B cell (primary cell): ENCODE measurements at regions not wholly inside any gene's neighbourhood (a gene's known extent, or its start where the extent isn't known, plus 50 kb on each side); places are given as distances from the start of the nearest gene placed in this dataset.

Source experiments
- ATAC-seq: fragments of 200-7000 bp; cut with Tn5 transposase; one replicate; pipeline ENCODE4 v1.10.0; 2021; ENCODE audit warnings: low read depth, mild to moderate bottlenecking, moderate number of reproducible peaks, moderate library complexity
- CTCF ChIA-PET: fragments of 350-600 bp; sonication (Branson Sonifier 250); formaldehyde crosslinking; loops from one replicate; lab custom pipeline; 2021; ENCODE audit warnings: antibody characterized with exemption, inconsistent platforms; lab: Charles Lee
- POLR2A ChIA-PET: fragments of 350-600 bp; sonication (Branson Sonifier 250); formaldehyde crosslinking; loops from one replicate; lab custom pipeline; 2021; ENCODE audit warnings: antibody characterized with exemption; lab: Charles Lee
- DNase-seq: peaks from one replicate; pipeline ENCODE4 v3.0.0; 2013
- H2AFZ ChIP-seq: 2 replicates; pipeline ENCODE4 v1.6.1; 2012; ENCODE audit warnings: mild to moderate bottlenecking, low read depth, low read length; ENCODE audit not compliant: insufficient read depth, poor library complexity, severe bottlenecking
- H3K27ac ChIP-seq, 2 donors: 1 replicate in 1 of 2; 2 replicates in 1 of 2; pipeline ENCODE4 v1.5.1; 2012 to 2013; ENCODE audit warnings: low read length in 2 of 2, mild to moderate bottlenecking in 2 of 2, moderate library complexity in 1 of 2
- H3K27me3 ChIP-seq, 4 experiments: fragments of 200-600 bp in 1 of 4; sonication (generic) in 1 of 4; replicated peaks in 1 of 4; 1 replicate in 2 of 4; 2 replicates in 2 of 4; pipeline versions ENCODE4 v1.6.1 to v1.7.0; 2013 to 2016; ENCODE audit warnings: low read length in 3 of 4, mild to moderate bottlenecking in 2 of 4, mixed read lengths in 1 of 4, moderate library complexity in 1 of 4; ENCODE audit not compliant: insufficient read depth in 4 of 4, control insufficient read depth in 3 of 4; ENCODE audit errors: control extremely low read depth in 1 of 4
- H3K36me3 ChIP-seq, 2 experiments: replicated peaks in 1 of 2; 1 replicate in 1 of 2; 2 replicates in 1 of 2; pipeline versions ENCODE4 v1.6.1 to v1.7.1; 2013; ENCODE audit warnings: low read length in 1 of 2; ENCODE audit not compliant: insufficient read depth in 2 of 2, control insufficient read depth in 1 of 2; ENCODE audit errors: control extremely low read depth in 1 of 2, extremely low read depth in 1 of 2
- H3K4me1 ChIP-seq, 2 donors: fragments of 200-600 bp in 1 of 2; sonication (generic) in 1 of 2; 1 replicate in 1 of 2; 2 replicates in 1 of 2; pipeline versions ENCODE4 v1.5.1 to v1.6.1; 2013 to 2017; ENCODE audit warnings: low read length in 2 of 2; ENCODE audit not compliant: control insufficient read depth in 2 of 2, insufficient read depth in 2 of 2
- H3K4me2 ChIP-seq: replicated peaks from 2 replicates; pipeline ENCODE3; 2012; ENCODE audit warnings: mild to moderate bottlenecking, low read depth, low read length; ENCODE audit not compliant: poor library complexity, severe bottlenecking
- H3K4me3 ChIP-seq, 5 experiments: fragments of 200-600 bp in 1 of 5; sonication (generic) in 1 of 5; 1 replicate in 3 of 5; 2 replicates in 2 of 5; pipeline versions ENCODE4 v1.5.1 to v1.7.0; 2011 to 2016; ENCODE audit warnings: low read length in 4 of 5, mild to moderate bottlenecking in 4 of 5, low read depth in 2 of 5, control low read depth in 1 of 5, moderate library complexity in 1 of 5; ENCODE audit not compliant: insufficient read depth in 1 of 5; ENCODE audit errors: control extremely low read depth in 1 of 5, extremely low read depth in 1 of 5
- H3K79me2 ChIP-seq: fragments of 200-600 bp; sonication (generic); one replicate; pipeline ENCODE4 v1.6.0; 2016; ENCODE audit warnings: low read length; ENCODE audit not compliant: control insufficient read depth, insufficient read depth
- H3K9ac ChIP-seq: fragments of 200-600 bp; sonication (generic); 2 replicates; pipeline ENCODE4 v1.6.1; 2017; ENCODE audit warnings: mild to moderate bottlenecking, low read length, moderate library complexity
- H3K9me3 ChIP-seq, 3 donors: one replicate each; pipeline versions ENCODE4 v1.6.1 to v1.7.1; 2013; ENCODE audit warnings: low read length in 2 of 3; ENCODE audit not compliant: control insufficient read depth in 2 of 3, insufficient read depth in 1 of 3; ENCODE audit errors: control extremely low read depth in 1 of 3
- H4K20me1 ChIP-seq: 2 replicates; pipeline ENCODE4 v1.6.0; 2012; ENCODE audit warnings: mild to moderate bottlenecking, low read length; ENCODE audit not compliant: insufficient read depth, control insufficient read depth, poor library complexity, severe bottlenecking
- H3K27ac Mint-ChIP-seq: one replicate; pipeline ENCODE4 v1.8.0; 2021; ENCODE audit warnings: mixed read lengths
- H3K27me3 Mint-ChIP-seq: one replicate; pipeline ENCODE4 v1.8.0; 2021; ENCODE audit warnings: mixed read lengths
- H3K4me1 Mint-ChIP-seq: one replicate; pipeline ENCODE4 v1.8.0; 2021; ENCODE audit warnings: mixed read lengths
- H3K4me3 Mint-ChIP-seq: one replicate; pipeline ENCODE4 v1.8.0; 2021; ENCODE audit warnings: mixed read lengths
- H3K9me3 Mint-ChIP-seq: one replicate; pipeline ENCODE4 v1.8.0; 2022; ENCODE audit warnings: mixed read lengths; ENCODE audit not compliant: insufficient read depth
- EZH2 ChIP-seq: IDR thresholded peaks from 2 replicates; pipeline ENCODE4 v1.6.1; 2012; ENCODE audit warnings: borderline replicate concordance, low read depth, mild to moderate bottlenecking, moderate library complexity, low read length; ENCODE audit not compliant: insufficient read depth, poor library complexity, severe bottlenecking
- WGBS: methylation state at CpG from one replicate; pipeline ENCODE4 v1.1.5; 2013; ENCODE audit warnings: missing lambda C conversion rate; ENCODE audit not compliant: insufficient coverage; 5-methylcytosine and 5-hydroxymethylcytosine counted together
- intact Hi-C: fragments of 100-400 bp; cut with micrococcal nuclease; formaldehyde crosslinking; loops from one replicate; pipeline ENCODE4 v1.10.0; 2022
- TF ChIP-seq, protein P1 (sequence below): fragments of 200-600 bp; IDR thresholded peaks from one replicate; pipeline ENCODE4 v1.8.0; 2022; ENCODE audit warnings: antibody characterized with exemption, mild to moderate bottlenecking

DNA sequence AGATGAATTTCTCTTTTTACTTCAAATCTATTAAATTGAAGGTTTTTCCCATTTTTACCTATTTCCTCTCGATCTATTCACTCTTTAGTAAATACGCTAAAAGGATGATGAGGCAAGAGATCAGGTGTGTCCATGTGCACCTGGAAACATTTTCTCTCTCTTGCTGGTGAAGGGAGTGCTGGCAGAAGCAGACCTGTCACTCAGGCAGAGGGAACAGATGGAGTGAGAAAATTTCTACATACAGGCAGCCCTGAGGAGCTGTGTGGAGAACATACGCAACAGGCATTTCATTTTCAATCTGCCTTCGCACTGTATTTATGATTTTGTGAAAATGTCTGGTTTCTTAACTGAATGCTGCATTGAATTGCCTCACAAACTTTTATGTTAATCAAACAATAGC lies 249.5 kb downstream of the GPM6A start:
- Histone ChIP-seq H3K4me2 (no peak overlapping the region), H3K27ac (no peak overlapping the region), H2AFZ (no peak overlapping the region), H4K20me1 (no peaks in the 10 kb centered on the region), H3K9ac (no peak overlapping the region), H3K4me1 (no peaks in the 10 kb centered on the region), H3K27me3 (no peaks in the 10 kb centered on the region), H3K79me2 (no peaks in the 10 kb centered on the region), H3K36me3 (no peaks in the 10 kb centered on the region), H3K4me3 (no peak overlapping the region), H3K9me3 (no peaks in the 10 kb centered on the region)
- ATAC-seq = no peak
- no peak overlapping the region for H3K4me3 Mint-ChIP-seq
- H3K27me3 Mint-ChIP-seq = no peaks in the 10 kb centered on the region
- intact Hi-C loops = no loop called here
- no CpG with 5 or more reads among the region's 4 CpGs for WGBS
- no peak for TF ChIP-seq EZH2
- TF ChIP-seq, protein P1, sequence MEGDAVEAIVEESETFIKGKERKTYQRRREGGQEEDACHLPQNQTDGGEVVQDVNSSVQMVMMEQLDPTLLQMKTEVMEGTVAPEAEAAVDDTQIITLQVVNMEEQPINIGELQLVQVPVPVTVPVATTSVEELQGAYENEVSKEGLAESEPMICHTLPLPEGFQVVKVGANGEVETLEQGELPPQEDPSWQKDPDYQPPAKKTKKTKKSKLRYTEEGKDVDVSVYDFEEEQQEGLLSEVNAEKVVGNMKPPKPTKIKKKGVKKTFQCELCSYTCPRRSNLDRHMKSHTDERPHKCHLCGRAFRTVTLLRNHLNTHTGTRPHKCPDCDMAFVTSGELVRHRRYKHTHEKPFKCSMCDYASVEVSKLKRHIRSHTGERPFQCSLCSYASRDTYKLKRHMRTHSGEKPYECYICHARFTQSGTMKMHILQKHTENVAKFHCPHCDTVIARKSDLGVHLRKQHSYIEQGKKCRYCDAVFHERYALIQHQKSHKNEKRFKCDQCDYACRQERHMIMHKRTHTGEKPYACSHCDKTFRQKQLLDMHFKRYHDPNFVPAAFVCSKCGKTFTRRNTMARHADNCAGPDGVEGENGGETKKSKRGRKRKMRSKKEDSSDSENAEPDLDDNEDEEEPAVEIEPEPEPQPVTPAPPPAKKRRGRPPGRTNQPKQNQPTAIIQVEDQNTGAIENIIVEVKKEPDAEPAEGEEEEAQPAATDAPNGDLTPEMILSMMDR = no peak
- H3K4me1 Mint-ChIP-seq = peaks cover 4% of the 10 kb centered on the region
- H3K27ac Mint-ChIP-seq = no peak overlapping the region
- CTCF ChIA-PET = no interaction called here
- no peak for DNase-seq
- no peaks in the 10 kb centered on the region for H3K9me3 Mint-ChIP-seq
- POLR2A ChIA-PET = no interaction called here
